ENCODE measurements at regions not wholly inside any gene's neighbourhood (a gene's known extent, or its start where the extent isn't known, plus 50 kb on each side); places are given as distances from the start of the nearest gene placed in this dataset.

DNA sequence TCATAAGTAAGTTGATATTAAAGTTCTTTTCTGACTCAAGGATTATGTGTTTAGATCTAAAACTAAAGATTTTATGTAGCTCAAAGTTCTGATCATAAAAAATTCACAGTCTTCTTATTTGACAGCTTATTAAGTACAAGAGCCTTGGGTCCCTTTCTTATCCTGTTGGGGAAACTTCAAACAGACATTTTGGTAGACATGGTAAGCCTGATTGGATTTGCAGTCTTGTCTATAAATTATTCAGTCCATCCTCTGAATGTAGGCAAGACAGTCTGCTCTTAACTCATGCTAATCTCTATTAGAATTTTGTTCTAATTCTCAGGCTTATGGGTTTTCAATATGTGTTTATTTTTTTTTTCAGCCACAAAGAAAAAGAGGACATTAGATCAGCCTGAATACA, 1718.7 kb upstream of the SLC10A2 start:
- no peak overlapping the region for H3K27ac ChIP-seq (ENCODE audit: insufficient read depth, low read length, poor library complexity, severe bottlenecking)
- no peak overlapping the region for H3K4me3 ChIP-seq (ENCODE audit: insufficient read depth, low read depth, low read length, poor library complexity, severe bottlenecking)
- H3K9me3 ChIP-seq (ENCODE audit: control insufficient read depth, low read length) = no peaks in the 10 kb centered on the region
- H3K4me1 ChIP-seq (ENCODE audit: control insufficient read depth, insufficient read depth, low read length, poor library complexity, severe bottlenecking) = no peaks in the 10 kb centered on the region
- H3K27me3 ChIP-seq (replicated peaks; ENCODE audit: control insufficient read depth, insufficient read depth, low read length, poor library complexity, severe bottlenecking) = no peaks in the 10 kb centered on the region
- no peaks in the 10 kb centered on the region for H3K36me3 ChIP-seq (ENCODE audit: control insufficient read depth, insufficient read depth, low read length)
- no peak for DNase-seq

DNA sequence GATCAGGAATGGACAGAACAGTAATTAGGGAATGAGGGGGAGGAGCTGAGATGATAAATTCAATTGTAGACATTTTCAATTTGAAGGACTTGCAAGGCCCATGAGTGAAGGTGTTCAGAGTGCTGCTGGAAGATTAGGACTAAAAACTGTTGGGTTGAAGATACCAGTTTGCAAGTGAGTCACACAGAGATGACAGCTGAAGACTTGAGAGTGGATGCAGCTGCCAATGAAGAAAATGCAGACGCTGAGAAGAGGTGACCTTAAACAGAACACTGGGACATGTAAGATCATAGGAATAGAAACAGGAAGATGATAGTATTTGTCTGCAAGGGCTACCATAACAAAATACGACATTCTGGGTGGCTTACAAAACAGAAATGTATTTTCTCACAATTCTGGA, 1716.5 kb upstream of the SLC10A2 start:
- Histone ChIP-seq H3K4me3 (ENCODE audit: insufficient read depth, low read depth, low read length, poor library complexity, severe bottlenecking) (no peak overlapping the region), H3K9me3 (ENCODE audit: control insufficient read depth, low read length) (no peaks in the 10 kb centered on the region), H3K4me1 (ENCODE audit: control insufficient read depth, insufficient read depth, low read length, poor library complexity, severe bottlenecking) (no peaks in the 10 kb centered on the region), H3K27ac (ENCODE audit: insufficient read depth, low read length, poor library complexity, severe bottlenecking) (no peak overlapping the region), H3K36me3 (ENCODE audit: control insufficient read depth, insufficient read depth, low read length) (no peaks in the 10 kb centered on the region), H3K27me3 (replicated peaks; ENCODE audit: control insufficient read depth, insufficient read depth, low read length, poor library complexity, severe bottlenecking) (no peaks in the 10 kb centered on the region)
- no peak for DNase-seq

DNA sequence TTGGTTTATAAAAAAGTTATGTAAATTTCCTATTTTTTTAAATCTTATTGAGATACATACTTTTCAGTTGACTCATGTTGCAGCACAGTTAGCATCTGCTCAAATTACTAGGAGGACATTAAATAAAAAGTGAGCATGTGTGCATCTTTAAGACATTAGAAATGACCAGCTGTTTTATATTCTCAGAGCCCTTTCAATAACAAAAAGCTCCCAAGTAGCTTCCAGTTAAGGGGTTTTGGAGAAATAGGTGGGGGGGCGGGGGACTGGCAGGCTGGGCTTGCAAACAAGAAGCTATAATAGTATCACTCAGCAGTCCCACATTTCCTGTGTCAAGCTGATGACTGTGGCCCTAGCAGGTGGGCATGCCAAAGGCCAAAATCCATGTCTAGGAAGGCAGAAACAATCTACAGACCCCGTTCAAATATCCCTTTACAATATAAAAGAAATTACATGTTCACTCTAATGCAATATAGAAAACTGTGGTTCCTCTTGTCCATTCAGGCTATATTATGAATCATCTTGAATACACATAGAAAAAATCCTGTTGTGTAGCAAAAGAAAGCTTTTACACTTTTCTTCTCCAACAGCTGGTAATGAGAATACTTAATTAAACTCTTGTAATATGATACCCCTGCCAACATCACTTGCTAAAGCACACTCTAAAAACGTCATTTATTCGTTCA, 1713.2 kb upstream of the SLC10A2 start:
- Histone ChIP-seq H3K9me3 (ENCODE audit: control insufficient read depth, low read length) (no peaks in the 10 kb centered on the region), H3K27me3 (replicated peaks; ENCODE audit: control insufficient read depth, insufficient read depth, low read length, poor library complexity, severe bottlenecking) (no peaks in the 10 kb centered on the region), H3K4me3 (ENCODE audit: insufficient read depth, low read depth, low read length, poor library complexity, severe bottlenecking) (no peak overlapping the region), H3K36me3 (ENCODE audit: control insufficient read depth, insufficient read depth, low read length) (no peaks in the 10 kb centered on the region), H3K27ac (ENCODE audit: insufficient read depth, low read length, poor library complexity, severe bottlenecking) (no peak overlapping the region), H3K4me1 (ENCODE audit: control insufficient read depth, insufficient read depth, low read length, poor library complexity, severe bottlenecking) (no peaks in the 10 kb centered on the region)
- no peak for DNase-seq

- no peak for DNase-seq
- no peaks in the 10 kb centered on the region for H3K36me3 ChIP-seq (ENCODE audit: control insufficient read depth, insufficient read depth, low read length)
- no peak overlapping the region for H3K27ac ChIP-seq (ENCODE audit: insufficient read depth, low read length, poor library complexity, severe bottlenecking)
- H3K9me3 ChIP-seq (ENCODE audit: control insufficient read depth, low read length) = no peaks in the 10 kb centered on the region
- H3K27me3 ChIP-seq (replicated peaks; ENCODE audit: control insufficient read depth, insufficient read depth, low read length, poor library complexity, severe bottlenecking) = no peaks in the 10 kb centered on the region
- no peaks in the 10 kb centered on the region for H3K4me1 ChIP-seq (ENCODE audit: control insufficient read depth, insufficient read depth, low read length, poor library complexity, severe bottlenecking)
- no peak overlapping the region for H3K4me3 ChIP-seq (ENCODE audit: insufficient read depth, low read depth, low read length, poor library complexity, severe bottlenecking)
Observed at GRCh38 chr13:104773775-104774174, 1707.6 kb upstream of the SLC10A2 start.

DNA sequence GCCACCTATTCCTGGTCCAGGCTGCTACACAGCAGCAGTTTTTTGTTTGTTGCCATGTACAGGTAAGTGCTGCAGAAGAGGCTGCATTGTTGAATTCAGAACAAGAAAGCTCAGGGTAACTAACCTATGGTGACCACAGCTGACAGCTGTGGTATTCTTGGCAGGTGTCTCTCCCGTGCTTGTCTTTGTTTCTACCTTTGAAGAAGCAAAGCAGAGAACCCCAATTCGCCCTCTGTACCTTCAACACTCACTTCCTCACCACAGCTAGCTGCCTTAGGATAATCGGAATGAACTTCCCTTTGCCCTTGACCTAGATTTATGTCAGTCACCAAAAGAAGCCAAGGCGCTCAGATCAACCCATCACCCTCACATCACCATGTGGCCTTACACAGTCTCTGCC, 1703.3 kb upstream of the SLC10A2 start:
- no peaks in the 10 kb centered on the region for H3K27me3 ChIP-seq (replicated peaks; ENCODE audit: control insufficient read depth, insufficient read depth, low read length, poor library complexity, severe bottlenecking)
- no peak overlapping the region for H3K27ac ChIP-seq (ENCODE audit: insufficient read depth, low read length, poor library complexity, severe bottlenecking)
- DNase-seq = no peak
- H3K4me3 ChIP-seq (ENCODE audit: insufficient read depth, low read depth, low read length, poor library complexity, severe bottlenecking) = no peak overlapping the region
- H3K4me1 ChIP-seq (ENCODE audit: control insufficient read depth, insufficient read depth, low read length, poor library complexity, severe bottlenecking) = no peaks in the 10 kb centered on the region
- no peaks in the 10 kb centered on the region for H3K9me3 ChIP-seq (ENCODE audit: control insufficient read depth, low read length)
- no peaks in the 10 kb centered on the region for H3K36me3 ChIP-seq (ENCODE audit: control insufficient read depth, insufficient read depth, low read length)

DNA sequence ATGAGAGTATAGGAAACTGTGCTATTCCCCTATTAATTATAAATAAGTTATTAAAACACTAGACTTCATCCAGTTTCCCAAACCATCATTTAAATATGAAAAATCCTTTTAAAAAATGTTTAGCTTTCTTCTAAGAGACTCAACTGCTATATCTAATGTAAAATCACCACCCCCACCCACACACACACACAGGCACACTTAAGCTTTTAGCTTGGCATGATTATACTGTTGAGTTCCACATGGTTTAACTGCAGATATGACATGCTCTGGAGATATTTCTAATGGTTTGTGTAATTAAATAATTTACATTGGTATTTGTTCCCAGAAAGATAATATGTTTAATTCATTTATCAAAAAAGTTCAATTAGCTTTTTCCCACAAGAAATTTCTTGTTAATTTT, 1700.1 kb upstream of the SLC10A2 start:
- no peaks in the 10 kb centered on the region for H3K9me3 ChIP-seq (ENCODE audit: control insufficient read depth, low read length)
- no peak overlapping the region for H3K27ac ChIP-seq (ENCODE audit: insufficient read depth, low read length, poor library complexity, severe bottlenecking)
- H3K27me3 ChIP-seq (replicated peaks; ENCODE audit: control insufficient read depth, insufficient read depth, low read length, poor library complexity, severe bottlenecking) = no peaks in the 10 kb centered on the region
- DNase-seq = no peak
- H3K4me3 ChIP-seq (ENCODE audit: insufficient read depth, low read depth, low read length, poor library complexity, severe bottlenecking) = no peak overlapping the region
- no peaks in the 10 kb centered on the region for H3K36me3 ChIP-seq (ENCODE audit: control insufficient read depth, insufficient read depth, low read length)
- H3K4me1 ChIP-seq (ENCODE audit: control insufficient read depth, insufficient read depth, low read length, poor library complexity, severe bottlenecking) = no peaks in the 10 kb centered on the region

- DNase-seq = no peak
- Histone ChIP-seq H3K27ac (ENCODE audit: insufficient read depth, low read length, poor library complexity, severe bottlenecking) (no peak overlapping the region), H3K4me3 (ENCODE audit: insufficient read depth, low read depth, low read length, poor library complexity, severe bottlenecking) (no peak overlapping the region), H3K27me3 (replicated peaks; ENCODE audit: control insufficient read depth, insufficient read depth, low read length, poor library complexity, severe bottlenecking) (no peaks in the 10 kb centered on the region), H3K36me3 (ENCODE audit: control insufficient read depth, insufficient read depth, low read length) (no peaks in the 10 kb centered on the region), H3K9me3 (ENCODE audit: control insufficient read depth, low read length) (no peaks in the 10 kb centered on the region), H3K4me1 (ENCODE audit: control insufficient read depth, insufficient read depth, low read length, poor library complexity, severe bottlenecking) (no peaks in the 10 kb centered on the region)
Observed at GRCh38 chr13:104764600-104764999, 1698.4 kb upstream of the SLC10A2 start.

GRCh38 chr13:104759069-104759468, 1692.9 kb upstream of the SLC10A2 start:
- DNase-seq = no peak
- no peak overlapping the region for H3K27ac ChIP-seq (ENCODE audit: insufficient read depth, low read length, poor library complexity, severe bottlenecking)
- H3K4me3 ChIP-seq (ENCODE audit: insufficient read depth, low read depth, low read length, poor library complexity, severe bottlenecking) = no peak overlapping the region
- H3K36me3 ChIP-seq (ENCODE audit: control insufficient read depth, insufficient read depth, low read length) = no peaks in the 10 kb centered on the region
- H3K27me3 ChIP-seq (replicated peaks; ENCODE audit: control insufficient read depth, insufficient read depth, low read length, poor library complexity, severe bottlenecking) = no peaks in the 10 kb centered on the region
- H3K4me1 ChIP-seq (ENCODE audit: control insufficient read depth, insufficient read depth, low read length, poor library complexity, severe bottlenecking) = no peaks in the 10 kb centered on the region
- no peaks in the 10 kb centered on the region for H3K9me3 ChIP-seq (ENCODE audit: control insufficient read depth, low read length)

GRCh38 chr13:104757712-104758111, 1691.5 kb upstream of the SLC10A2 start:
- Histone ChIP-seq H3K9me3 (ENCODE audit: control insufficient read depth, low read length) (no peaks in the 10 kb centered on the region), H3K27ac (ENCODE audit: insufficient read depth, low read length, poor library complexity, severe bottlenecking) (no peak overlapping the region), H3K4me1 (ENCODE audit: control insufficient read depth, insufficient read depth, low read length, poor library complexity, severe bottlenecking) (no peaks in the 10 kb centered on the region), H3K36me3 (ENCODE audit: control insufficient read depth, insufficient read depth, low read length) (no peaks in the 10 kb centered on the region), H3K27me3 (replicated peaks; ENCODE audit: control insufficient read depth, insufficient read depth, low read length, poor library complexity, severe bottlenecking) (no peaks in the 10 kb centered on the region), H3K4me3 (ENCODE audit: insufficient read depth, low read depth, low read length, poor library complexity, severe bottlenecking) (no peak overlapping the region)
- no peak for DNase-seq

DNA sequence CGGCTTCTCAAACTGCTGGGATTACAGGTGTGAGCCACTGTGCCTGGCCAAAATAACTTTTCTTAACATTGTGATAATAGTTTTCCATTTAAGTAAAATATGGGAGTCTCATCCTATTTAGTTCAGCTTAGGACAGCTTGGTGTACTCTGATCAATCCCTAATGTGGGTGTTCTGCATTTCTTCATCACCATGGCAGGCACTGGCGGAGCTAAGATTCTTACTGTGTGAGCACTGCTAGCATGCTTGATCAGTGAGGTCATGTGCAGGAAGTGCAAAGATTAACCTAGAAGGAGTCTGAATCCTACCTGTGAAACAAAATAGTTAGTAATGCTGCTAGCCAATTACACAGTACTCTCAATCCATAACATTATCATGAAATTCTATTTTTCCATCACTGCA, 1684.2 kb upstream of the SLC10A2 start:
- Histone ChIP-seq H3K4me1 (ENCODE audit: control insufficient read depth, insufficient read depth, low read length, poor library complexity, severe bottlenecking) (no peaks in the 10 kb centered on the region), H3K4me3 (ENCODE audit: insufficient read depth, low read depth, low read length, poor library complexity, severe bottlenecking) (no peak overlapping the region), H3K9me3 (ENCODE audit: control insufficient read depth, low read length) (no peaks in the 10 kb centered on the region), H3K27ac (ENCODE audit: insufficient read depth, low read length, poor library complexity, severe bottlenecking) (no peak overlapping the region), H3K36me3 (ENCODE audit: control insufficient read depth, insufficient read depth, low read length) (no peaks in the 10 kb centered on the region), H3K27me3 (replicated peaks; ENCODE audit: control insufficient read depth, insufficient read depth, low read length, poor library complexity, severe bottlenecking) (no peaks in the 10 kb centered on the region)
- no peak for DNase-seq
